Epithelial cell of esophagus (primary cell): ENCODE measurements at regions not wholly inside any gene's neighbourhood (a gene's known extent, or its start where the extent isn't known, plus 50 kb on each side); places are given as distances from the start of the nearest gene placed in this dataset.
A peak's percentile ranks its signal among the peaks of the same experiment; 100 is the strongest.
"Not testable (repeated sequence)": the region's sequence is repeated elsewhere in the genome, so short reads cannot be mapped to it uniquely, and the experiment has no call there.

ENCODE experiments used
- DNase-seq: peaks from one replicate; pipeline ENCODE4 v3.0.0; 2010; ENCODE audit warnings: low read depth
- H3K4me3 ChIP-seq: 2 replicates; pipeline ENCODE4 v1.5.1; 2011; ENCODE audit warnings: mild to moderate bottlenecking, low read length, control low read depth
- TF ChIP-seq, protein P1 (sequence below): IDR thresholded peaks from 2 replicates; pipeline ENCODE4 v1.5.1; 2011; ENCODE audit warnings: low read depth, mild to moderate bottlenecking, low read length, control low read depth, inconsistent platforms; ENCODE audit not compliant: insufficient read depth; ENCODE audit errors: missing control alignments

DNA sequence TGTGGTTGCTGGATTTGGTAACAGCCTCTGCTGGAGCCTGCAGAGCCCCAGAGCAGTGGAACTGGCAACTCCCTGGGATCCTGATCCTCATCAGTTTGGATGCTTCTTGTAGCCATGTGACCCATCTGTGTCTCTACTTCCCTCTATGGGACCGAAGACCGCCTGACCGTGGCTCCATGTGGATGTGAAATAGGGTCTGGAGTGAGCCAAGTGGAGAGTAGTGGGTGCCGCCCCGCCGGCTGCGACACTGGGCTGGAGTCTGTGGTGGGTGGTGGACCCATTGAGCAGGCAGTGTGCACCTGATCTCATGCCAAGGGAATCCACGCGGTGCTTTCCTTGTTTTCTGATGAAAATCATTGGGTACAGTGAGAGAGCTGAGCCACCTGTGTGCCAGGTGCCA lies 543.2 kb upstream of the B3GAT1 start:
- no peak for DNase-seq
- TF ChIP-seq, protein P1, sequence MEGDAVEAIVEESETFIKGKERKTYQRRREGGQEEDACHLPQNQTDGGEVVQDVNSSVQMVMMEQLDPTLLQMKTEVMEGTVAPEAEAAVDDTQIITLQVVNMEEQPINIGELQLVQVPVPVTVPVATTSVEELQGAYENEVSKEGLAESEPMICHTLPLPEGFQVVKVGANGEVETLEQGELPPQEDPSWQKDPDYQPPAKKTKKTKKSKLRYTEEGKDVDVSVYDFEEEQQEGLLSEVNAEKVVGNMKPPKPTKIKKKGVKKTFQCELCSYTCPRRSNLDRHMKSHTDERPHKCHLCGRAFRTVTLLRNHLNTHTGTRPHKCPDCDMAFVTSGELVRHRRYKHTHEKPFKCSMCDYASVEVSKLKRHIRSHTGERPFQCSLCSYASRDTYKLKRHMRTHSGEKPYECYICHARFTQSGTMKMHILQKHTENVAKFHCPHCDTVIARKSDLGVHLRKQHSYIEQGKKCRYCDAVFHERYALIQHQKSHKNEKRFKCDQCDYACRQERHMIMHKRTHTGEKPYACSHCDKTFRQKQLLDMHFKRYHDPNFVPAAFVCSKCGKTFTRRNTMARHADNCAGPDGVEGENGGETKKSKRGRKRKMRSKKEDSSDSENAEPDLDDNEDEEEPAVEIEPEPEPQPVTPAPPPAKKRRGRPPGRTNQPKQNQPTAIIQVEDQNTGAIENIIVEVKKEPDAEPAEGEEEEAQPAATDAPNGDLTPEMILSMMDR = no peak

DNA sequence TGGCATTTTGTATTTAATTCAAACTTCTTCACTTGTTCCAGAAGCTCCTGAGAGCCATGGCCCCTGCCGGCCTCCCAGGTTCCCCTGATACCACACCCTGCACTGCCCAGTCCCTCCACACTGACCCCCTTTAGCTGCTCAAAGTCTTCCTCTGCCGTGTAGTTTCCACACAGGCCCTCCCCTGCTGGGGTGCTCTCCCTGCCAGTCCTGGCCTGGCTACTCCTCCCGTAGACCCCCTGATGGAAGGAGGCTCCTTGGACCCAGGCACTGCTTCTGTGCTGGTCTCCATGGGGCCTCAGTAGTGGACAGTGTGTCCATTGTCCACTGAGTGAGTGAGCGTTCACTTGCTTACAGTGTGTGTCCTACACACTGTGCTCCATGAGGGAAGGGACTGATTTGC lies 542.4 kb upstream of the B3GAT1 start:
- not testable (repeated sequence) for H3K4me3 ChIP-seq, DNase-seq

More for the DNA sequence above, 543.2 kb upstream of the B3GAT1 start:
- H3K4me3 ChIP-seq = no peak overlapping the region

DNA sequence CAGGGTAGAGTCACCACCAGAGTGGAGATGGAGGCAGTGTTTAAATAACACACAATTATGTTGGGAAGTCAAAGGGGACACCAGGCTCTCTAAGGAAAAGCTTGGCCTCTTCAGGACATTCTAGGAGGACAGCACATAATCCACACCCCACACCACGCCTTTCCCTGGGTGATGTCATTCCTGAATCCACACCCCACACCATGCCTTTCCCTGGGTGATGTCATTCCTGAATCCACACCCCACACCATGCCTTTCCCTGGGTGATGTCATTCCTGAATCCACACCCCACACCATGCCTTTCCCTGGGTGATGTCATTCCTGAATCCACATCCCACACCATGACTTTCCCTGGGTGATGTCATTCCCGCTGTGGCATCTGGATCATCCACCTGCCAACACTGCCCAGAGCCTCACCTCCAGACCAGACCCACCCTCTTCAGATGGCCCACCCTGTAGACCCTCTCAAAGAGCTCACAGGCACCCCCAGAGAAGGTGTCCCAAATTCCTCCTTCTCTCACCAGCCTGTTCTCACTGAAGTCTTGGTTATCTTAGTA lies 541.5 kb upstream of the B3GAT1 start:
- not testable (repeated sequence) for H3K4me3 ChIP-seq
- peak; percentile 26 for DNase-seq

DNA sequence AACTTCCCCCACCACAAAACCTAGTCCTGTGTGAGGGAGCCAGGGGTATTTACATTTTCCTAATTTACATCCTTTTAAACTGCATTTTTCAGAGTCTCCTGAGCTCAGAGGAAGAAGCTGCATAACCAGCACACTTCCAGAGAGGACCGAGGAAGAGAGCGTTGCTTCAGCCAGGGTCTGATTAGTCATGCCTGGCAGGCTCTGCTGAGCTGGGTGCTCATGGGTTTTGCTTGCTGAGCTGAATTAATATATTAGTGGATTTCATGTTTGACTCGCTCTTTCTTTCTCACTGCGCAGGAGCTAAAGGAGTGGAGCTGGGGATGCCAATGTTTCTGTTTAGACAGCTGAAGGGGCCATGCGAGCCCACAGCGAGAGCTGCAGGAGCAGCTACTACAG lies 539.3 kb upstream of the B3GAT1 start:
- peak; percentile 44 for DNase-seq
- TF ChIP-seq, protein P1 = no peak
- H3K4me3 ChIP-seq = no peak overlapping the region

DNA sequence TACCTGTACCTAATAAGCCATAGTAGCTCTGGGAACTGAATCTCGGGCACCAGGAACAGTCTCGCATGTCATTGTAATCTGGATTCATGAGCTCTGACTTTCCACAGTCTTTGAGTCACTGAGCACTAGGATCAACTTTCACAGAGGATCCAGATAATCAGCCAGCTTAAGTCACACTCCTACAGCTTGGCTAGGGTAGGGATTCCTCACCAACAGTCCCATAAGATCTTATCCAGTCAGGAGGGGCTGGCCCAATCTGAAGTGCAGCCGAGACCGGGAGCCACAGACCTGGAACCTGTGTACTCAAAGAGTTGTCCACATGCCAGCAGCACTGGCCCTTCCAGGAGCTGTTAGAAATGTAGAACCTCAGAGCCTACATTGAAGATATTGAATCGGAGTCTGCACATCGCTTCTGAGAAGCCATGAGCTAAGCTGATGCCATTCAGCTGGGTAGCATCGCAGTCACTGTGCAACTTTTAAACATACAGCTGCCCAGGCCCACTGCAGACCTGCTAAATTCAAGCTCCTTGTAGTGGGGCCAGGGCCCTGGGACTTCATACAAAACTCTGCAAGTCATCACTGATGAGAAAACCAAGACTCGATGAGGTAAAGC lies 538.8 kb upstream of the B3GAT1 start:
- no peak overlapping the region for H3K4me3 ChIP-seq
- DNase-seq = peak; percentile 10
- TF ChIP-seq, protein P1 = no peak

DNA sequence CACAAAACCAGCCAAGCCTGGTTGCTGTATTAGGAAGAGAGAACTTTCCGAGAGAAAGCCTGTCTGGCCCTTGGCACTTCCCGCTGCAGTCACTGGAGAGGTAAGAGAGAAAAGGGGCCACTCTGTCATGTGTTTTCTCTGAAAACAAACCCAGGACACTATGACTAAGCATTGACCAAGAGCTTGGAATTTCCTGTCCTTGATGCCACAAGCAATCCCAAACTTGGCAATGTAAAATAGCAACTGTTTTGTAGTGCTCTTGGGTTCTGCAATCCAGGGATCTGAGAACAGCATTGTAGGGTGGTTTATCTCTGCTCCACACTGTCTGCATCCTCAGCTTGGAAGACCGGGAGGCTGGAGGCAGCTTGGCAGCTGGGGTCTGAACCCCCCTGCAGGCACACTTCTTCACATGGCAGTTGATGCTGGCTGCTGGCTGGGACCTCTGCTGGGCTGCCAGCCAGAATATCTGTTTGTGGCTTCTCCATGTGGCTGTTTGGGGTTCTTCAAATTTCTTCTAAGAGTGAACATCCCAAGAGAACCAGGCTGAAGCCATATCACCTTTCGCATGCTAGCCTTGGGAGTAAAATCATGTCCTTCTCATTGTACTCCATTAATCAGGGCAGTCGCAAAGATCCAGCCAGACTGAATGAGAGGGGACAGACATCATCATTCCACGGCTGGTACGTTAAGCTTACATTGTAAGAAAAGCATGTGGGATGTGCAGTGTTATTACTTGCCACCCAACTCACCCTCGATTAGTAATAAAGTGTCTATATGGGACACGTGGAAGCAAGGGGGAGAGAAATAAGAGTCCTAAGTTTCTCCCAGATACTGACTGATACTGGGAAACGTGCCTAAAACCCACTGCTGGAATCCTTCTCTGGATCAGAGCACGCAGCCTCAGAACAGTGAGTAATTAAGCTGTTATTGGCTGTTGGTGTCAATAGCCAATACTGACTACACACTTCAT lies 537.4 kb upstream of the B3GAT1 start:
- TF ChIP-seq, protein P1 = no peak
- no peak overlapping the region for H3K4me3 ChIP-seq
- peak; percentile 35 for DNase-seq

DNA sequence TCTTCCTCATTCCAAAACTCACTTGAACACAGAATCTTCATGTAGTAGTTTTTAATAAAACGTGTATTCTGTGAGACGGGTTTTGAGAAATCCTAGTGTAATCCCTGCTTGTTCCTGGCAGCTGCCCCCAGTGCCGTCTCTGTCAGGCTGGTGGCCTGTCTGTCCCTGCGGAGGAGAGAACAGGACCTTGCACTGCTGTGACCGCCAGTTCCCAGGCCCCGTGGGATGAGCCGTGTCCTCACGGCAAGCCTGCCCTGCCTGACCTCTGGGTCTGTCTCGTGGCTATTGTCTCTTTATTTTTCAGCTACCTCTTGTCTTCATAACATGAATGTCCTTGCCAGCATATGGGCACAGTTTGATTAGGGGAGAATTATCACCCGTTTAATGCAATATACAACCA lies 535.5 kb upstream of the B3GAT1 start:
- no peak for DNase-seq
- no peak overlapping the region for H3K4me3 ChIP-seq
- TF ChIP-seq, protein P1 = no peak
